ENCODE measurements at regions not wholly inside any gene's neighbourhood (a gene's known extent, or its start where the extent isn't known, plus 50 kb on each side); places are given as distances from the start of the nearest gene placed in this dataset.
"Not testable (repeated sequence)": the region's sequence is repeated elsewhere in the genome, so short reads cannot be mapped to it uniquely, and the experiment has no call there.

DNA sequence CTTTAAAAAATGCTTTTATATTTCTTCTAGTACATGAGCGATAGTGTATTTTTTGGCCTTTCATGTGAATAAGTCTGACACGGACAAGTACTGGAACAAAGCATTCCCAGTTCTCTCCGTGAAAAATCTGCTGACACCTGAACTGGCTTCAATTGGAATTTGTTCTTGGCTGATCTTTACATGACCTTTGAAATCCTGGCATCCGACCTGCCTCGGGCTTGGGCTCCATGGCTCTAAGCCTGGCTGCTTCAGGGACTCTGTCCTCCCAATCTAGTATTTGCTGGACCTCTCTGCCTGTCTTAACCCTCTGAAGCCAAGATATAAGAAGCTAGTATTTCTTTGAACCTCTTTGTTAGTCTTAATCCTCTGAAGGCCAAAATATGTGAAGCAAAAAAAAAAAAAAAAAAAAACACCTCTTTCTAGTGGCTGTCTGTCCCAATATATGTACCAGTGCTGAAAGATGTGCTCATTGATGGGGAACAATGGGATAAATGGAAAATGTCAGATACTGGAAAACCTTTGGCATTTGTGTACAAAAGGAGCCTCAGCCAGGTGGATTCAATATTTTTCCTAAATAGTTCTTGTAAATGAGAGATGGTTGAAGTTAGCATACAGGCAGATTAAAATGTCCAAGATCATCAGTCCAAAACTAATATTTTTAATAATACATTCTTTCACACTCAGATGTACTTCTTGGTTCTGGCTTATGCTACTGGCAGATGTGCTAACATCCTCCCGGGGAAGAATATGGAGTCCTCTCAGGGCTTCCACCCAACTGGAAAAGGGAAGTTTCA is 470.6 kb downstream of the TUSC1 start:
- H3K4me3 ChIP-seq (ENCODE audit: low read length): no peak overlapping the region
- ATAC-seq (peak in 1 of 2 donors; percentile 36), DNase-seq (peak in 1 of 3 donors; percentile 22)
- intact Hi-C loops (cut with DNase I): no loop called here
- WGBS: 44% methylated on average over 6 of the region's 6 CpGs
- H3K9me3 ChIP-seq (ENCODE audit: control insufficient read depth, low read length): no peaks in the 10 kb centered on the region
- no peaks in the 10 kb centered on the region for H3K4me1 ChIP-seq (ENCODE audit: control insufficient read depth, insufficient read depth, low read length)
- no peak overlapping the region for H3K27ac ChIP-seq (ENCODE audit: low read length)
- no peaks in the 10 kb centered on the region for H3K27me3 ChIP-seq (ENCODE audit: control insufficient read depth, insufficient read depth)

DNA sequence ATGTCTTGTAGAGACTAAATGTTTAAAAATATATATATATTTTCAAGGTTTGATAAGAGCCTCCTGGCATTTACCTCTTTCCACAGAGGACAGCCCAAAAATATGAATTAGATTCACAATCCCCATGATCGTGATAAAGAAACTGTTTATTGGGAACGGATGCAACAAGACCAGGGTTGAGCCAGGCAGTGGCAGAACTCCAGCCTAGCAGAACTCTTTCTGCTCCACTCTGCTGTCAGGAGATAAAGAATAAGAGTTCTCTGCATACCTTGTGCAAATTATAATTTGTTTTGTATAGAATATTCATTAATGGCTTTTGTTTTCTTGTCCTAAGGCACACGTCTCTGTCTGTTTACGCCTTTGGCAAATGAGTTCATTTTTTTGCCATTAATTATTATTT is 472.2 kb downstream of the TUSC1 start:
- no peaks in the 10 kb centered on the region for H3K4me1 ChIP-seq (ENCODE audit: control insufficient read depth, insufficient read depth, low read length)
- no peaks in the 10 kb centered on the region for H3K9me3 ChIP-seq (ENCODE audit: control insufficient read depth, low read length)
- H3K4me3 ChIP-seq (ENCODE audit: low read length): no peak overlapping the region
- no peak for DNase-seq
- H3K27ac ChIP-seq (ENCODE audit: low read length): no peak overlapping the region
- intact Hi-C loops (cut with DNase I): no loop called here
- ATAC-seq: no peak
- H3K27me3 ChIP-seq (ENCODE audit: control insufficient read depth, insufficient read depth): no peaks in the 10 kb centered on the region
- WGBS: 71% methylated on average over 4 of the region's 4 CpGs

- Histone ChIP-seq H3K27ac (ENCODE audit: low read length) (no peak overlapping the region), H3K9me3 (ENCODE audit: control insufficient read depth, low read length) (no peaks in the 10 kb centered on the region), H3K27me3 (ENCODE audit: control insufficient read depth, insufficient read depth) (no peaks in the 10 kb centered on the region), H3K4me3 (ENCODE audit: low read length) (no peak overlapping the region), H3K4me1 (ENCODE audit: control insufficient read depth, insufficient read depth, low read length) (no peaks in the 10 kb centered on the region)
- intact Hi-C loops (cut with DNase I): no loop called here
- ATAC-seq: no peak
- 39% methylated on average over 2 of the region's 2 CpGs for WGBS
- no peak for DNase-seq
Observed at GRCh38 chr9:25205285-25205684, 473.0 kb downstream of the TUSC1 start.

GRCh38 chr9:25177858-25178257 is 500.4 kb downstream of the TUSC1 start:
- Histone ChIP-seq H3K9me3 (ENCODE audit: control insufficient read depth, low read length) (no peaks in the 10 kb centered on the region), H3K4me3 (ENCODE audit: low read length) (no peak overlapping the region), H3K27me3 (ENCODE audit: control insufficient read depth, insufficient read depth) (no peaks in the 10 kb centered on the region), H3K27ac (ENCODE audit: low read length) (no peak overlapping the region), H3K4me1 (ENCODE audit: control insufficient read depth, insufficient read depth, low read length) (no peaks in the 10 kb centered on the region)
- DNase-seq (no peak), ATAC-seq (no peak)
- 57% methylated on average over 4 of the region's 4 CpGs for WGBS
- intact Hi-C loops (cut with DNase I): no loop called here

DNA sequence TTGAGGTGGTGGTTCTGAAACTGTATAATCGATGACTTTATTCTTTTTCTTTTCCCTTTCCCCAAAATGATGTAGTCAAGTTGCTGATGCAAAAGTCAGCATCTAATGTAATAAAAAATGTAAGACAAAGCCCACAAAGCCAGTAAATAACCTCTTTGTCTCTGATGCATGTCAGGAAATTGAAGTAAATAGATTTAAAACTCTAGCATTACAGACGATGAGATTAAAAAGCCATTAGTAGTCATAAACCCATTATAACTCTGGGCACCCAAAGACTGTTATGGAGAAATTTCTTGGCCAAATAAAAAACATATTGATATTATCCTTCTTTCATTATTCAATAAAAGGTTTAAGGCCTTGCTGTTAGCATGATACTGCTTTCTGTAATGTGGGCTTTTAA is 548.7 kb downstream of the TUSC1 start:
- Histone ChIP-seq H3K4me1 (ENCODE audit: control insufficient read depth, insufficient read depth, low read length) (no peaks in the 10 kb centered on the region), H3K27me3 (ENCODE audit: control insufficient read depth, insufficient read depth) (no peaks in the 10 kb centered on the region), H3K4me3 (ENCODE audit: low read length) (no peak overlapping the region), H3K9me3 (ENCODE audit: control insufficient read depth, low read length) (no peaks in the 10 kb centered on the region), H3K27ac (ENCODE audit: low read length) (no peak overlapping the region)
- ATAC-seq: no peak
- intact Hi-C loops (cut with DNase I): no loop called here
- 86% methylated on average over 2 of the region's 2 CpGs for WGBS
- no peak for DNase-seq

DNA sequence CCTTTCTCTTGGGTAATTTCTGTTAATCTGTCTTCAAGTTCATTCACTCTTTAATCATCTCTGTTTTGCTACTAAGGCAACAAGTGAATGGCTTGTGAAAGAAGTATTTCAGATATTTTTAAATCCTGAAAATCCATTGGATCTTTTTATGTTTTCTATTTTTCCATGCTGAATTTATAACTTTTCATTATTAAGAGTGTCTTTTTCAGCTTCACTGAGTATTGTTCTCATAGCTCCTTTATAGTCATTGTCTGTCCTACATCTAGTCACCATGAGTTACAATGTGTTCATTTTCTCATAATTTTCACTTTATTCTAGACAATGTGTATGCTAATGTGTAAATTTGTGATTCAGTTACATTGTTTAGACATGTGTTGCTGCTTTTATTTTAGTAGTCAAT is 556.4 kb downstream of the TUSC1 start:
- intact Hi-C loops (cut with DNase I): no loop called here
- no peak overlapping the region for H3K27ac ChIP-seq (ENCODE audit: low read length)
- H3K9me3 ChIP-seq (ENCODE audit: control insufficient read depth, low read length): no peaks in the 10 kb centered on the region
- no peak for DNase-seq
- H3K27me3 ChIP-seq (ENCODE audit: control insufficient read depth, insufficient read depth): no peaks in the 10 kb centered on the region
- no peak for ATAC-seq
- H3K4me3 ChIP-seq (ENCODE audit: low read length): no peak overlapping the region
- H3K4me1 ChIP-seq (ENCODE audit: control insufficient read depth, insufficient read depth, low read length): no peaks in the 10 kb centered on the region

- Histone ChIP-seq H3K27me3 (ENCODE audit: control insufficient read depth, insufficient read depth) (no peaks in the 10 kb centered on the region), H3K4me3 (ENCODE audit: low read length) (no peak overlapping the region), H3K4me1 (ENCODE audit: control insufficient read depth, insufficient read depth, low read length) (no peaks in the 10 kb centered on the region), H3K27ac (ENCODE audit: low read length) (no peak overlapping the region), H3K9me3 (ENCODE audit: control insufficient read depth, low read length) (no peaks in the 10 kb centered on the region)
- DNase-seq (no peak), ATAC-seq (no peak)
- 43% methylated on average over 3 of the region's 3 CpGs for WGBS
- intact Hi-C loops (cut with DNase I): no loop called here
Observed at GRCh38 chr9:25119041-25119440, 559.2 kb downstream of the TUSC1 start.

DNA sequence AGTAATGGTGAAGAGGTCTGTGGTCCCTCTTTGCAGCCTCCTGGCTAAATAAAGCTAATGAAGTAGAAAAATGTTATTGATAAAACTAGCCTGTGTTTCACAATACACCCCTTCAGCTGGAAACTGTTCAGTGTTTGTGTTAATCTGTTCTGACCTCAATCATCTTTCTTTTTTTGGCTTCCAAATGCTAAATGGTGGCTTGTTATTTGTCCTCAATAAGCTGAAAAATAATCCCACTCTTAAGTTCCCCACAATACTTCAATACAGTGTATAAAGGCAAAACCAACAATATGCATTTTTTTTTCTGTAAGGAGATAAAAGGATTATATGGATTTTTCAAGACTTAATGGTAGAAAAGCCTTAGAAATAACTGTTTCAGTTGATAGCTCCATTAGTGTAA is 560.5 kb downstream of the TUSC1 start:
- ATAC-seq: no peak
- DNase-seq: no peak
- no peaks in the 10 kb centered on the region for H3K27me3 ChIP-seq (ENCODE audit: control insufficient read depth, insufficient read depth)
- H3K4me3 ChIP-seq (ENCODE audit: low read length): no peak overlapping the region
- no peaks in the 10 kb centered on the region for H3K4me1 ChIP-seq (ENCODE audit: control insufficient read depth, insufficient read depth, low read length)
- intact Hi-C loops (cut with DNase I): no loop called here
- no peak overlapping the region for H3K27ac ChIP-seq (ENCODE audit: low read length)
- no peaks in the 10 kb centered on the region for H3K9me3 ChIP-seq (ENCODE audit: control insufficient read depth, low read length)

GRCh38 chr9:25102204-25102603 is 556.5 kb upstream of the IZUMO3 start:
- H3K27me3 ChIP-seq (ENCODE audit: control insufficient read depth, insufficient read depth); intact Hi-C loops (cut with DNase I); H3K27ac ChIP-seq (ENCODE audit: low read length); ATAC-seq; H3K4me3 ChIP-seq (ENCODE audit: low read length); H3K4me1 ChIP-seq (ENCODE audit: control insufficient read depth, insufficient read depth, low read length); H3K9me3 ChIP-seq (ENCODE audit: control insufficient read depth, low read length): not testable (repeated sequence)
- WGBS: 90% methylated on average over 8 of the region's 8 CpGs
- DNase-seq: peak in 2 of 3 donors; percentile 17 to 27

GRCh38 chr9:25094518-25094917 is 548.8 kb upstream of the IZUMO3 start:
- DNase-seq (no peak), ATAC-seq (no peak)
- H3K4me1 ChIP-seq (ENCODE audit: control insufficient read depth, insufficient read depth, low read length): no peaks in the 10 kb centered on the region
- H3K4me3 ChIP-seq (ENCODE audit: low read length): no peak overlapping the region
- H3K27ac ChIP-seq (ENCODE audit: low read length): no peak overlapping the region
- WGBS: 71% methylated on average over 3 of the region's 3 CpGs
- intact Hi-C loops (cut with DNase I): no loop called here
- H3K27me3 ChIP-seq (ENCODE audit: control insufficient read depth, insufficient read depth): no peaks in the 10 kb centered on the region
- H3K9me3 ChIP-seq (ENCODE audit: control insufficient read depth, low read length): no peaks in the 10 kb centered on the region

DNA sequence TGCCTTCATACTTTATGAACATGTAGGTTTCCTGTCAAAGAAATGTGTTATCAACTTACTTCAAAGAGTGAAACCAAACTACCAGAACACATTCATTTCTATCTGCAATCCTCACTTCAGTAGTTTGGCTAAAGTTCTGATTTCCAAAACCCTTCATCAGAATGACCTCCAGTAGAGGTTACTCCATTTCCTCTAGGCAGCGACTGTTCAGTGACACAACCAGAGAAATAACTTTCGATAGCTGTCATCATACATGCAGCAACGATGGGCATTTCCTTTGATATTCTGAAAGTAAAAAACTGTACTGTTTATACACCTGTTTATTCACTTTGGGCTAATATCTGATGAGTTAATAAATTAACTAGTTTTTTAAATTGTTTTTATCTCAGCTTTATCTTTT is 532.5 kb upstream of the IZUMO3 start:
- DNase-seq (no peak), ATAC-seq (no peak)
- no peaks in the 10 kb centered on the region for H3K9me3 ChIP-seq (ENCODE audit: control insufficient read depth, low read length)
- H3K4me3 ChIP-seq (ENCODE audit: low read length): no peak overlapping the region
- no peaks in the 10 kb centered on the region for H3K4me1 ChIP-seq (ENCODE audit: control insufficient read depth, insufficient read depth, low read length)
- H3K27ac ChIP-seq (ENCODE audit: low read length): no peak overlapping the region
- 63% methylated on average over 3 of the region's 3 CpGs for WGBS
- no peaks in the 10 kb centered on the region for H3K27me3 ChIP-seq (ENCODE audit: control insufficient read depth, insufficient read depth)
- intact Hi-C loops (cut with DNase I): no loop called here

Measured in right cardiac atrium (tissue), 5 donors.